Ectodermal cell (in vitro differentiated cells): ENCODE measurements at regions not wholly inside any gene's neighbourhood (a gene's known extent, or its start where the extent isn't known, plus 50 kb on each side); places are given as distances from the start of the nearest gene placed in this dataset.

Experiments
- H3K27ac ChIP-seq: 2 replicates; pipeline ENCODE4 v1.7.0; 2013; ENCODE audit warnings: mild to moderate bottlenecking, low read depth, low read length; ENCODE audit not compliant: insufficient read depth, poor library complexity, severe bottlenecking
- H3K27me3 ChIP-seq: 2 replicates; pipeline ENCODE4 v1.7.0; 2013; ENCODE audit warnings: mild to moderate bottlenecking, low read length; ENCODE audit not compliant: insufficient read depth, control insufficient read depth, poor library complexity, severe bottlenecking
- H3K36me3 ChIP-seq: one replicate; pipeline ENCODE4 v1.7.0; 2013; ENCODE audit warnings: low read length; ENCODE audit not compliant: control insufficient read depth, insufficient read depth
- H3K4me1 ChIP-seq: one replicate; pipeline ENCODE4 v1.7.0; 2013; ENCODE audit warnings: low read length; ENCODE audit not compliant: control insufficient read depth, insufficient read depth
- H3K4me3 ChIP-seq: 2 replicates; pipeline ENCODE4 v1.7.0; 2013; ENCODE audit warnings: low read depth, low read length, control low read depth; ENCODE audit not compliant: insufficient read depth
- H3K9me3 ChIP-seq: 2 replicates; pipeline ENCODE4 v1.7.0; 2013; ENCODE audit warnings: mild to moderate bottlenecking, low read length, moderate library complexity; ENCODE audit not compliant: control insufficient read depth
- WGBS, 2 experiments: methylation state at CpG; one replicate each; pipeline ENCODE4 v1.1.7; 2013; ENCODE audit warnings: missing lambda C conversion rate in 2 of 2; 5-methylcytosine and 5-hydroxymethylcytosine counted together

- Histone ChIP-seq H3K4me3 (no peak overlapping the region), H3K27me3 (no peaks in the 10 kb centered on the region), H3K4me1 (no peaks in the 10 kb centered on the region), H3K36me3 (no peaks in the 10 kb centered on the region), H3K27ac (no peak overlapping the region), H3K9me3 (no peaks in the 10 kb centered on the region)
- 97% methylated on average over 3 of the region's 3 CpGs for WGBS, 2 experiments
Measured at GRCh38 chr6:144879436-144879835, 594.3 kb downstream of the UTRN start.

- WGBS, 2 experiments: 91 to 97% methylated on average over 2 to 3 of the region's 4 CpGs
- H3K4me1 ChIP-seq: no peaks in the 10 kb centered on the region
- no peaks in the 10 kb centered on the region for H3K36me3 ChIP-seq
- no peak overlapping the region for H3K4me3 ChIP-seq
- H3K27ac ChIP-seq: no peak overlapping the region
- H3K9me3 ChIP-seq: no peaks in the 10 kb centered on the region
- no peaks in the 10 kb centered on the region for H3K27me3 ChIP-seq
Measured at GRCh38 chr6:144882425-144882824, 597.3 kb downstream of the UTRN start.

GRCh38 chr6:144883915-144884314 is 598.8 kb downstream of the UTRN start:
- Histone ChIP-seq H3K27ac (no peak overlapping the region), H3K36me3 (no peaks in the 10 kb centered on the region), H3K4me1 (no peaks in the 10 kb centered on the region), H3K9me3 (no peaks in the 10 kb centered on the region), H3K4me3 (no peak overlapping the region), H3K27me3 (no peaks in the 10 kb centered on the region)
- 90% methylated on average over 2 of the region's 2 CpGs for WGBS, 2 experiments

- Histone ChIP-seq H3K27me3 (no peaks in the 10 kb centered on the region), H3K4me1 (no peaks in the 10 kb centered on the region), H3K27ac (no peak overlapping the region), H3K9me3 (no peaks in the 10 kb centered on the region), H3K4me3 (no peak overlapping the region), H3K36me3 (no peaks in the 10 kb centered on the region)
- WGBS, 2 experiments: 89 to 96% methylated on average over 2 to 3 of the region's 3 CpGs
Measured at GRCh38 chr6:144885817-144886216, 600.7 kb downstream of the UTRN start.

GRCh38 chr6:144886682-144887081 is 601.5 kb downstream of the UTRN start:
- Histone ChIP-seq H3K9me3 (no peaks in the 10 kb centered on the region), H3K27me3 (no peaks in the 10 kb centered on the region), H3K4me3 (no peak overlapping the region), H3K27ac (no peak overlapping the region), H3K36me3 (no peaks in the 10 kb centered on the region), H3K4me1 (no peaks in the 10 kb centered on the region)
- WGBS, 2 experiments: 82% methylated on average over 1 of the region's 1 CpG; no CpG with 5 or more reads in 1 of the 2 experiments

GRCh38 chr6:144888621-144889020 is 603.5 kb downstream of the UTRN start:
- WGBS, 2 experiments: 92 to 94% methylated on average over 1 of the region's 1 CpG
- Histone ChIP-seq H3K36me3 (no peaks in the 10 kb centered on the region), H3K27me3 (no peaks in the 10 kb centered on the region), H3K27ac (no peak overlapping the region), H3K4me1 (no peaks in the 10 kb centered on the region), H3K4me3 (no peak overlapping the region), H3K9me3 (no peaks in the 10 kb centered on the region)

GRCh38 chr6:144893680-144894151 is 608.6 kb downstream of the UTRN start:
- Histone ChIP-seq H3K4me1 (no peaks in the 10 kb centered on the region), H3K36me3 (no peaks in the 10 kb centered on the region), H3K27me3 (no peaks in the 10 kb centered on the region), H3K9me3 (no peaks in the 10 kb centered on the region), H3K27ac (no peak overlapping the region), H3K4me3 (no peak overlapping the region)
- 91 to 100% methylated on average over 1 to 2 of the region's 2 CpGs for WGBS, 2 experiments

GRCh38 chr6:144894240-144894639 is 609.1 kb downstream of the UTRN start:
- Histone ChIP-seq H3K36me3 (no peaks in the 10 kb centered on the region), H3K4me1 (no peaks in the 10 kb centered on the region), H3K9me3 (no peaks in the 10 kb centered on the region), H3K27ac (no peak overlapping the region), H3K27me3 (no peaks in the 10 kb centered on the region), H3K4me3 (no peak overlapping the region)
- 85 to 100% methylated on average over 1 to 2 of the region's 2 CpGs for WGBS, 2 experiments

- Histone ChIP-seq H3K27ac (no peak overlapping the region), H3K4me3 (no peak overlapping the region), H3K4me1 (no peaks in the 10 kb centered on the region), H3K36me3 (no peaks in the 10 kb centered on the region), H3K9me3 (no peaks in the 10 kb centered on the region), H3K27me3 (no peaks in the 10 kb centered on the region)
- WGBS, 2 experiments: 70 to 71% methylated on average over 8 of the region's 8 CpGs
Measured at GRCh38 chr6:144895313-144896278, 610.5 kb downstream of the UTRN start.

GRCh38 chr6:144896289-144896688 is 611.2 kb downstream of the UTRN start:
- WGBS, 2 experiments: 77 to 79% methylated on average over 3 of the region's 3 CpGs
- Histone ChIP-seq H3K4me3 (no peak overlapping the region), H3K4me1 (no peaks in the 10 kb centered on the region), H3K9me3 (peaks cover 2% of the 10 kb centered on the region), H3K27ac (no peak overlapping the region), H3K27me3 (no peaks in the 10 kb centered on the region), H3K36me3 (no peaks in the 10 kb centered on the region)
